ENCODE measurements at regions not wholly inside any gene's neighbourhood (a gene's known extent, or its start where the extent isn't known, plus 50 kb on each side); places are given as distances from the start of the nearest gene placed in this dataset.

- no peak for TF ChIP-seq CTCF (IDR thresholded peaks at IDR 0.05; ENCODE audit: low read depth, low read length)
- H3K9me3 ChIP-seq (ENCODE audit: severe bottlenecking): no peaks in the 10 kb centered on the region
- no peaks in the 10 kb centered on the region for H3K27me3 ChIP-seq (ENCODE audit: insufficient read depth, low read depth, severe bottlenecking)
- no peak for DNase-seq
- H3K27ac ChIP-seq: no peak overlapping the region
- no peaks in the 10 kb centered on the region for H3K36me3 ChIP-seq
- H3K4me3 ChIP-seq (ENCODE audit: low read depth, low read length): no peak overlapping the region
Measured at GRCh38 chr3:56923526-56924224, 121.9 kb upstream of the ARHGEF3 start.

GRCh38 chr3:56921573-56922453 lies 120.1 kb upstream of the ARHGEF3 start:
- Histone ChIP-seq H3K27me3 (ENCODE audit: insufficient read depth, low read depth, severe bottlenecking) (no peaks in the 10 kb centered on the region), H3K4me3 (ENCODE audit: low read depth, low read length) (no peak overlapping the region), H3K27ac (no peak overlapping the region), H3K36me3 (no peaks in the 10 kb centered on the region), H3K9me3 (ENCODE audit: severe bottlenecking) (no peaks in the 10 kb centered on the region)
- no peak for DNase-seq
- no peak for TF ChIP-seq CTCF (IDR thresholded peaks at IDR 0.05; ENCODE audit: low read depth, low read length)

- TF ChIP-seq CTCF (IDR thresholded peaks at IDR 0.05; ENCODE audit: low read depth, low read length): no peak
Measured at GRCh38 chr3:56919797-56920195, 118.0 kb upstream of the ARHGEF3 start.

GRCh38 chr3:56919137-56919796 lies 117.5 kb upstream of the ARHGEF3 start:
- no peak overlapping the region for H3K27ac ChIP-seq
- H3K36me3 ChIP-seq: no peaks in the 10 kb centered on the region
- no peak for TF ChIP-seq CTCF (IDR thresholded peaks at IDR 0.05; ENCODE audit: low read depth, low read length)
- no peaks in the 10 kb centered on the region for H3K9me3 ChIP-seq (ENCODE audit: severe bottlenecking)
- no peaks in the 10 kb centered on the region for H3K27me3 ChIP-seq (ENCODE audit: insufficient read depth, low read depth, severe bottlenecking)
- no peak for DNase-seq
- H3K4me3 ChIP-seq (ENCODE audit: low read depth, low read length): no peak overlapping the region

More at GRCh38 chr3:56919797-56920195, 118.0 kb upstream of the ARHGEF3 start:
- Histone ChIP-seq H3K27ac (no peak overlapping the region), H3K36me3 (no peaks in the 10 kb centered on the region), H3K9me3 (ENCODE audit: severe bottlenecking) (no peaks in the 10 kb centered on the region), H3K27me3 (ENCODE audit: insufficient read depth, low read depth, severe bottlenecking) (no peaks in the 10 kb centered on the region), H3K4me3 (ENCODE audit: low read depth, low read length) (no peak overlapping the region)
- DNase-seq: no peak

- Histone ChIP-seq H3K36me3 (no peaks in the 10 kb centered on the region), H3K4me3 (ENCODE audit: low read depth, low read length) (no peak overlapping the region), H3K27me3 (ENCODE audit: insufficient read depth, low read depth, severe bottlenecking) (no peaks in the 10 kb centered on the region), H3K9me3 (ENCODE audit: severe bottlenecking) (no peaks in the 10 kb centered on the region), H3K27ac (no peak overlapping the region)
- no peak for TF ChIP-seq CTCF (IDR thresholded peaks at IDR 0.05; ENCODE audit: low read depth, low read length)
- DNase-seq: no peak
Measured at GRCh38 chr3:56918111-56918568, 116.4 kb upstream of the ARHGEF3 start.
